Stimulated activated CD8-positive, alpha-beta memory T cell treated with anti-CD3 and anti-CD28 coated beads, Interleukin-15, amount 100 ng/mL, for 48 hours (primary cell): ENCODE measurements at regions not wholly inside any gene's neighbourhood (a gene's known extent, or its start where the extent isn't known, plus 50 kb on each side); places are given as distances from the start of the nearest gene placed in this dataset.
"Not testable (repeated sequence)": the region's sequence is repeated elsewhere in the genome, so short reads cannot be mapped to it uniquely, and the experiment has no call there.

Experiments used
- DNase-seq, 2 donors: peaks; one replicate each; pipeline ENCODE4 v3.0.0-alpha.2; 2020; ENCODE audit warnings: low read depth in 2 of 2

GRCh38 chr5:53160895-53161294 is 51.3 kb upstream of the MOCS2 start:
- DNase-seq: no peak

DNA sequence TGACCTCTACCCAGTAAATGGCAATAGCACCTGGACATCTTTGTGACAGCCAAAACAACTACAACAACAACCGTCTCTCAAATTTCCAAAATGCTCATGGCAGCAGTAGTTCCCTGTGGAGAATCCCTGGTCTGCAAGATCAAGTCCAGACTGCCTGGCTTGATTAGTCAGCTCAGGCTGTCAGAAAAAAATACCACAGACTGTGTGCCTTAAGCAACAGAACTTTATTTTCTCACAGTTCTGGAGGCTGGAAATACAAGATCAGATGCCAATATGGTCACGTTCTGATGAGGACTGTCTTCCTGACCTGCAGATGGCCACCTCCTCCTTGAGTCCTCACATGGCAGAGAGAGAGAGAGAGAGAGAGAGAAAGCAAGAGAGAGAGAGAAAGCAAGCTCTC is 52.3 kb upstream of the MOCS2 start:
- no peak for DNase-seq

DNA sequence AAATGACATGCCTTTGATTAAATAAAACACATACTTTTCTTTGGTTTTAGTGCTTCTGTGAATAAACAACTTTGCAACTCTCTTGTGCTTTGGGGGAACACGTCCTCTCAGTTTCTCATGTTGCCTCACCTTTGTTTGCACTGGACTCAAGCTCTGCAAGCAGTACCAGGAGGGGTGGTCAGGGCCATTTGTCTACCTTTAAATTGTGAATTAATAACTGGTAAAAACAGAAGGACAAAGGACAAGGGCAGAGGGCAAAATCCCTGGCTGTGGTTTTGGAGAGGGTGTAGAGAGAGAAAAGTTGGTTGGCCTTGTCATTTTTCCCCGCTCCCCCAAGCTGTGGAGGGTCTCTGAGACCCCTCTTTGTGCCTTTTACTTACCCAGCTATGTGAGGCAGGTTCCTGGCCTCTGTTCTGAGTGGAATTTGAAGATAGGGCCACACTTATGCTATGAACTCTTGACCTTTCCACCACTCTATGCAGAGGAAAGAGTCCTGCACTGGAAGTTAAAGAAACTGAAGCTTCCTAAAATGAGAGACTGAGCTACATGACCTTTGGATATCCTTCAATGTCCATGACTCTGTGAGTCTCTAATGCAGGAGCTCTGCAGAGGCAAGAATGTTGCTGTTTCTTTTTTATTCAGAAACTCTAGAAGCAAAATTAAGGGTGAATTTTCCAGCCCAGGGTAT is 55.1 kb upstream of the MOCS2 start:
- DNase-seq: no peak

- no peak for DNase-seq
Observed at GRCh38 chr5:53165431-53166182, 56.0 kb upstream of the MOCS2 start.

- no peak for DNase-seq
Observed at GRCh38 chr5:53166183-53166495, 56.6 kb upstream of the MOCS2 start.

DNA sequence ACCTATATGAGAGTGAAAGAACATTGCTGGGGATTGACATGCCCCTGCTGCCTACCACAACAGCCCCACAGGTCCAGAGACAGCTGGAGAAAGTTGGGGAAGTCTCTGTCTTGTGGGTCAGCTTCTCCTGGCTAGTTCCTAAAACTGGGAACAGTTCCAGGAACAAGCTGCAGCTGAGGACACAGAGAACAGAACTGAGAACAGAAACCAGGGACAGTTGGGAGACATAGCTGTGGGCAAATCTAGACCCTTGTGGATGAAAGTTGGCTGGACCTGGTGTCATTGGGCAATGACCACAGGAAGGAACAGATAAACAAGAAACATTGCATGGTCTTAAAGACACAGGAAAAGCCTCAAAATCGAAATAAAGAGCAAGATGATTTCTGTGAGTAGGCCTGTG is 58.3 kb upstream of the MOCS2 start:
- DNase-seq: no peak

GRCh38 chr5:53169933-53170332 is 60.4 kb upstream of the MOCS2 start:
- DNase-seq: no peak

DNA sequence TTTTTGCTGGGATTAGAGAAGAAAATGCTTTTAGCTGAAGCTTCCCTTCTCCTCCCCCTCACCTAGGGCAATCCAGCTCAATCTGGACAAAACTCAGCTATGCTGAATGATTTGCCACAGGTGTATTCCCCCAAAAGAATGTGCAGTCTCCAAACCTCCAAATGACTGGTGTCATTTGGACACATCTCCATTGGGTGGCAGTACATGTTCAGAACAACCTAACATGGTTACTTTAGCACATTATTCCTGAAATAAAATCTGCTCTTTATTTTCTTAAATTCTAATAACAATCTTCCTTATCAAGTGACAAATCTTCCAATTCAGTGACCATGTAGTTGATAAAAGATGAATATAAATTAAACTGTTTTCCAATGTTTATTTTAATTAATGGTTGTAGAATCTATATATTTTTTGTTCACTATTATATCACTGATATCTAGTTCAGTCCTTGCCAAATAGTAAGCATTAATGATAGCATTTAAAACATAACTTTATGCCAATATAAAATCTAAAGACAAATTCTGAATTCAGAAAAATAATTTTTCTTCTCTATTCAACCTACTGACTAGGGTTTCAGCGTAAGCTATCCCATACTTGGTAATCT is 61.3 kb upstream of the MOCS2 start:
- no peak for DNase-seq

DNA sequence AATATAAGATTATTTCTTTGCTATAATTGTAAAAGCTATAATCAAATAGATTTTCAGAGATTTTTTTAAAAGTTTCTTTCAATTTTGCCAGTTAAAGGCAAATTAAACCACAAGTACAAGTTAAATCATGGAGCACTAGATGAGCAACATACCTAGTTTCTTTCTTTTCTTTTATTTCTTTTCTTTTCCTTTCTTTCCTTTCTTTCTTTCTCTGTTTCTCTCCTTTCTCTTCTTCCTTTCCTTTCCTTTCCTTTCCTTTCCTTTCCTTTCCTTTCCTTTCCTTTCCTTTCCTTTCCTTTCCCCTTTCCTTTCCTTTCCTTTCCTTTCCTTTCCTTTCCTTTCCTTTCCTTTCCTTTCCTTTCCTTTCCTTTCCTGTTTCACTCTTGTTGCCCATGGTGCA is 62.5 kb upstream of the MOCS2 start:
- DNase-seq: not testable (repeated sequence)

DNA sequence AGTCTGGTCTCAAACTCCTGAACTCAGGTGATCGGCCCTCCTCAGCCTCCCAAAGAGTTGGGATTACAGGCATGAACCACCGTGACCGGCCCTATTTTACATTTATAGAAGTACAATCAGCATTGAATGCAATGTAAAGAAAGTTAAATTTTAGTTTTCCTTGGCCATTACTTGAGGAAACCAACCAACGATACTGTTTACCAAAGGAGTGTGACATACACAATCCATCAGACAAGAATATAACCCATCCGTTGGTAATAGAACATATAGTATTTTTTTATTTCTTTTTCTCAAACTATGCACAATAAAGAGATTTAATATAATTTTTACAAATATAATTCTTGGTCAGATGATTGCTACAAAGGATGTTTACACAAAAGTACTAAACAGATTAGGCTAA is 63.1 kb upstream of the MOCS2 start:
- DNase-seq: no peak

- no peak for DNase-seq
Observed at GRCh38 chr5:53173083-53173482, 63.5 kb upstream of the MOCS2 start.

DNA sequence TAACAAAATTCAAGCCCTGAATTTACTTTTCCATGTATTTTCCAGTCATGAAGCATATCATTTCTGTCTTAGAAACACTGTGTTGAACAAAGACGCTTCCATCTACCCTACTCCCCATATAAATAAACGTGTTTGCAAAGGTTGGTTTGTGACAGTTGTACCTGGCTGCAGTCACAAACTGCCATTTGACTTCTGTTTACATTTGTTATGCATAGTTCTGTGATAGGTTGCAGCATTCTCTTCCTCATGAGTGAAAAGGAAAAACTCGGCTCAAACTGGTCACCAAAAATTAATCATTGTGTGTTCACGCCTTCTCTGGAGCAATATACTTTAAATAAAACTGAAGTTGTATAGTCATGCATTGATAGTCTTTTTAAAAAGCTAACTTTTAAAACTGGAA is 69.3 kb upstream of the MOCS2 start:
- DNase-seq: no peak

- DNase-seq: no peak
Observed at GRCh38 chr5:53179691-53180090, 70.1 kb upstream of the MOCS2 start.

DNA sequence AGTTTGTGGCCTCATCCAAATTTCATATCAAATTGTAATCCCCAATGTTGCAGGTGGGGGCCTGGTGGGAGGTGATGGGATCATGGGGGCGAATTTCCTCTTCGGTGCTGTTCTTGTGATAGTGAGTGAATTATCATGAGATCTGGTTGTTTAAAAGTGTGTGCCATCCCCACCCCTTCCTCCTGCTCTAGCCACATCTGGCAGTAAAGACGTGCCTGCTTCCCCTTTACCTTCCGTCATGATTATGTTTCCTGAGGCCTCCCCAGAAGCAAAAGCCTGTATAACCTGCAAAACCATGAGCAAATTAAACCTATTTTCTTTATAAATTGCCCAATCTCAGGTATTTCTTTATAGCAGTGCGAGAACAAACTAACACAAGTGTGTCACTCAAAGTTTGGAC is 71.0 kb upstream of the MOCS2 start:
- DNase-seq: no peak

DNA sequence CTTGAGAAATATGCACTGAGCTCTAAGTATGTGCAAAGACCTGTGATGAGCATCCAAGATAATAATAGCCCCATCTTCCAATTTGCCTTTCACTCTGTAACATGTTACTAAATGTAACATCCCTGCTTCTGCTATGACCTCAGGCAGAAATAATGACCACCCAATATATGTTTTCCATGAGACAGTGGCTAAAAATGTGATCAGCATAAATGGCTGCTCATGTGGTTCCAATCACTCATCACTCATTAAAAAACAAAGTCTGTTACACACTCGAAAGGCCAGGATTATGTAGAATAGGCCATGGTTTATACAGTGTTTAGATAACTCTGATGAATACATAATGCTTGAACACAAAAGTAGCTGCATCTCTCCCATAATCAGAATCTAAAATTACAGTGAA is 71.4 kb upstream of the MOCS2 start:
- DNase-seq: no peak

- DNase-seq: no peak
Observed at GRCh38 chr5:53183880-53184279, 74.3 kb upstream of the MOCS2 start.

DNA sequence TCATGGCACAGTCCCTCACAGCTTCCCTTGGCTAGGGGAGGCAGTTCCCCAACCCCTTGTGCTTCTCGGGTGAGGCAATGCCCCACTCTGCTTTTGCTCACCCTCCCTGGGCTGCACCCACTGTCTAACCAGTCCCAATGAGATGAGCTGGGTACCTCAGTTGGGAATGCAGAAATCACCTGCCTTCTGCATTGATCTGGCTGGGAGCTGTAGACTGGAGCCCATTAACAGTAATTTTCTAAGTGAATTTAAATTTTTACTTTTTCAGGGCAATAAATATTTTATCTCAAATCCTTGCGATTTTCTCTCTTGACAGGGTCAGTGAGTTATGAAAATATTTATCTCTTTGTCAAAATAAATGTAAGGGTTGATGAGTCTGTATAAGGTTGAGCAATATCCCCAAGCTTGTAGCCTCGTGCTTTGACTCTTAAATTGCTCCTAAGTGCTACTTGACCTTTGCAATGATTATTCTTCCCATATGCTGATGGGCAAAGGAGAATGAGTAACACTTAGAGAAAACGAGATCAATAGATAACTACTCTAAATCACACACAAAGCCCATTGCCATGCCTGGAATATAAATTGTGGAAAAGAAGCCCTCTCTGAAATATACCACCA is 82.1 kb upstream of the MOCS2 start:
- DNase-seq: no peak

GRCh38 chr5:53194086-53194485 is 84.5 kb upstream of the MOCS2 start:
- no peak for DNase-seq

DNA sequence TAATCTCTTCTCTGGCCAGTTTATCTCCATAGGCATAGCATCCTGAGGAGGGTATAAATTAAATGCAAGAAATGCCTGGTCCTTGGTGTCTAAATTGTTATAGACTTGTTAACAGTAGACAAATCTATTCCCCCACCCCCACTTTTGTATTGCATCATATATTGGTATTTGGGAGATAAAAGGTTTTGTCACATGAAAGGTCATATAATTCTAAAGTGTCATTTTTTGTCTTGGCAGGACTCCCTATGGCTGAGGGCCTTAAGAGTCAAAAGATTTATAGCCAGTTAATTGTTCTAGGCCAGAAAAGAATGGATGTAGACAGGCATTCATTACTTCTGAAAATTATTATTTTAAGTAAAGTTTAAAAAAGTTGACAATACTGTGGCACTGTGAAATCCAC is 90.3 kb upstream of the MOCS2 start:
- DNase-seq: no peak

GRCh38 chr5:53200306-53200705 is 90.7 kb upstream of the MOCS2 start:
- DNase-seq: no peak

GRCh38 chr5:53201746-53202145 is 92.2 kb upstream of the MOCS2 start:
- DNase-seq: no peak

- DNase-seq: no peak
Observed at GRCh38 chr5:53206562-53206961, 97.0 kb upstream of the MOCS2 start.

GRCh38 chr5:53211799-53212198 is 102.2 kb upstream of the MOCS2 start:
- DNase-seq: no peak
